Testis (tissue), 2 donors: ENCODE measurements at regions not wholly inside any gene's neighbourhood (a gene's known extent, or its start where the extent isn't known, plus 50 kb on each side); places are given as distances from the start of the nearest gene placed in this dataset.

ENCODE experiments used
- DNase-seq: peaks from one replicate; pipeline ENCODE4 v3.0.0-alpha.2; 2019
- H3K27ac ChIP-seq, 2 donors: fragments of 200-600 bp; sonication (generic); one replicate each; pipeline ENCODE4 v1.5.1; 2019
- H3K27me3 ChIP-seq: fragments of 200-600 bp; sonication (generic); one replicate; pipeline ENCODE4 v1.5.1; 2019
- H3K36me3 ChIP-seq: fragments of 200-600 bp; sonication (generic); one replicate; pipeline ENCODE4 v1.5.1; 2017; ENCODE audit warnings: low read depth; ENCODE audit errors: missing control alignments
- H3K4me1 ChIP-seq: fragments of 200-600 bp; sonication (generic); one replicate; pipeline ENCODE4 v1.5.1; 2019
- H3K4me3 ChIP-seq, 2 donors: fragments of 200-600 bp; sonication (generic); one replicate each; pipeline ENCODE4 v1.5.1; 2017 to 2019
- H3K9me3 ChIP-seq: fragments of 200-600 bp; sonication (generic); one replicate; pipeline ENCODE4 v1.5.1; 2017
- CTCF ChIP-seq, 3 experiments: fragments of 450-650 bp in 2 of 3; fragments of 200-600 bp in 1 of 3; sonication (generic) in 1 of 3; IDR thresholded peaks; one replicate each; pipeline ENCODE4 v1.5.1; 2016 to 2019; ENCODE audit warnings: antibody characterized with exemption in 3 of 3, mild to moderate bottlenecking in 2 of 3, moderate library complexity in 1 of 3
- POLR2A ChIP-seq: fragments of 450-650 bp; IDR thresholded peaks from one replicate; pipeline ENCODE4 v1.6.1; 2017; ENCODE audit warnings: antibody characterized with exemption, mild to moderate bottlenecking, moderate library complexity
- WGBS, 2 donors: methylation state at CpG; one replicate each; pipeline ENCODE4 v1.1.5; 2018; 5-methylcytosine and 5-hydroxymethylcytosine counted together
- intact Hi-C: fragments of 100-400 bp; cut with DNase I; formaldehyde crosslinking; loops from one replicate; pipeline ENCODE4 v1.15.1; 2023; ENCODE audit warnings: low total_unique reads

- TF ChIP-seq POLR2A (no peak), CTCF (IDR thresholded peaks at IDR 0.05) (no peak)
- no peak for DNase-seq
- Histone ChIP-seq H3K36me3 (no peaks in the 10 kb centered on the region), H3K4me3 (no peak overlapping the region), H3K9me3 (no peaks in the 10 kb centered on the region), H3K27ac (no peak overlapping the region), H3K4me1 (no peaks in the 10 kb centered on the region), H3K27me3 (no peaks in the 10 kb centered on the region)
- intact Hi-C loops = no loop called here
- 67 to 75% methylated on average over 2 of the region's 2 CpGs for WGBS, 2 donors
Observed at GRCh38 chr15:81478354-81478753, 104.3 kb upstream of the TMC3 start.

- H3K4me1 ChIP-seq = no peaks in the 10 kb centered on the region
- H3K27me3 ChIP-seq = no peaks in the 10 kb centered on the region
- 68 to 80% methylated on average over 1 of the region's 1 CpG for WGBS, 2 donors
- H3K36me3 ChIP-seq = no peaks in the 10 kb centered on the region
- DNase-seq = no peak
- no peak overlapping the region for H3K4me3 ChIP-seq
- intact Hi-C loops = no loop called here
- no peak for TF ChIP-seq POLR2A
- TF ChIP-seq CTCF (IDR thresholded peaks at IDR 0.05) = no peak
- H3K9me3 ChIP-seq = no peaks in the 10 kb centered on the region
- no peak overlapping the region for H3K27ac ChIP-seq
Observed at GRCh38 chr15:81475926-81476325, 101.9 kb upstream of the TMC3 start.

GRCh38 chr15:81475471-81475870 is 101.5 kb upstream of the TMC3 start:
- no peak overlapping the region for H3K27ac ChIP-seq
- 79 to 88% methylated on average over 2 of the region's 2 CpGs for WGBS, 2 donors
- H3K4me3 ChIP-seq = no peak overlapping the region
- no peaks in the 10 kb centered on the region for H3K4me1 ChIP-seq
- no peaks in the 10 kb centered on the region for H3K9me3 ChIP-seq
- H3K36me3 ChIP-seq = no peaks in the 10 kb centered on the region
- intact Hi-C loops = no loop called here
- TF ChIP-seq POLR2A (no peak), CTCF (IDR thresholded peaks at IDR 0.05) (no peak)
- no peak for DNase-seq
- no peaks in the 10 kb centered on the region for H3K27me3 ChIP-seq

- Histone ChIP-seq H3K27ac (no peak overlapping the region), H3K36me3 (no peaks in the 10 kb centered on the region), H3K27me3 (no peaks in the 10 kb centered on the region), H3K4me1 (no peaks in the 10 kb centered on the region), H3K9me3 (no peaks in the 10 kb centered on the region), H3K4me3 (no peak overlapping the region)
- TF ChIP-seq POLR2A = no peak
- TF ChIP-seq CTCF (IDR thresholded peaks at IDR 0.05) = no peak
- DNase-seq = no peak
- WGBS, 2 donors = 92 to 93% methylated on average over 5 of the region's 5 CpGs
- intact Hi-C loops = no loop called here
Observed at GRCh38 chr15:81473946-81474345, 99.9 kb upstream of the TMC3 start.

- H3K27me3 ChIP-seq = no peaks in the 10 kb centered on the region
- WGBS, 2 donors = 57 to 76% methylated on average over 4 of the region's 4 CpGs
- intact Hi-C loops = no loop called here
- no peaks in the 10 kb centered on the region for H3K36me3 ChIP-seq
- no peaks in the 10 kb centered on the region for H3K9me3 ChIP-seq
- no peak overlapping the region for H3K4me3 ChIP-seq
- no peak overlapping the region for H3K27ac ChIP-seq
- H3K4me1 ChIP-seq = no peaks in the 10 kb centered on the region
- no peak for DNase-seq
- TF ChIP-seq POLR2A = no peak
- TF ChIP-seq CTCF (IDR thresholded peaks at IDR 0.05) = no peak
Observed at GRCh38 chr15:81473177-81473576, 99.2 kb upstream of the TMC3 start.
